Neural cell (in vitro differentiated cells): ENCODE measurements at regions not wholly inside any gene's neighbourhood (a gene's known extent, or its start where the extent isn't known, plus 50 kb on each side); places are given as distances from the start of the nearest gene placed in this dataset.

Experiments
- H2AFZ ChIP-seq: fragments of 200-600, 300-800 bp; sonication (generic), shearing (Covaris generic); 2 replicates; pipeline ENCODE4 v1.6.0; 2014; ENCODE audit warnings: low read depth, mild to moderate bottlenecking, antibody characterized with exemption, low read length, moderate library complexity
- H3F3A ChIP-seq: fragments of 200-600 bp; shearing (Covaris generic); 2 replicates; pipeline ENCODE4 v1.6.1; 2016; ENCODE audit warnings: mild to moderate bottlenecking, moderate library complexity, mixed read lengths, antibody characterized with exemption, low read length; ENCODE audit not compliant: insufficient read depth, poor library complexity, severe bottlenecking
- H3K27ac ChIP-seq: fragments of 200-600, 300-800 bp; sonication (generic), shearing (Covaris generic); 2 replicates; pipeline ENCODE4 v1.5.1; 2014; ENCODE audit warnings: mild to moderate bottlenecking, low read length, moderate library complexity
- H3K27me3 ChIP-seq: fragments of 300-800, 200-600 bp; sonication (generic), shearing (Covaris generic); 2 replicates; pipeline ENCODE4 v1.6.0; 2014; ENCODE audit warnings: mild to moderate bottlenecking, low read depth, low read length, moderate library complexity; ENCODE audit not compliant: insufficient read depth
- H3K36me3 ChIP-seq: fragments of 300-800, 200-600 bp; sonication (generic), shearing (Covaris generic); 2 replicates; pipeline ENCODE4 v1.5.1; 2014; ENCODE audit warnings: mild to moderate bottlenecking, antibody characterized with exemption, low read length, moderate library complexity; ENCODE audit not compliant: insufficient read depth
- H3K4me2 ChIP-seq: fragments of 300-800, 200-600 bp; sonication (generic), shearing (Covaris generic); 2 replicates; pipeline ENCODE4 v1.6.0; 2014; ENCODE audit warnings: mild to moderate bottlenecking, low read length
- H3K4me3 ChIP-seq: fragments of 300-800, 200-600 bp; sonication (generic), shearing (Covaris generic); 2 replicates; pipeline ENCODE4 v1.5.1; 2014; ENCODE audit warnings: mild to moderate bottlenecking, low read length, moderate library complexity
- H3K79me2 ChIP-seq: fragments of 200-600 bp; shearing (Covaris generic); replicated peaks from 2 replicates; pipeline ENCODE4 v1.6.0; 2014; ENCODE audit warnings: mild to moderate bottlenecking, low read length, moderate library complexity; ENCODE audit not compliant: insufficient read depth
- H3K9ac ChIP-seq: fragments of 300-800, 200-600 bp; sonication (generic), shearing (Covaris generic); 2 replicates; pipeline ENCODE4 v1.6.1; 2016; ENCODE audit warnings: mild to moderate bottlenecking, low read length, mixed read lengths
- H3K9me2 ChIP-seq: fragments of 200-600 bp; shearing (Covaris generic); 2 replicates; pipeline ENCODE4 v1.6.1; 2016; ENCODE audit warnings: mild to moderate bottlenecking, low read length, mixed read lengths; ENCODE audit not compliant: insufficient read depth
- H3K9me3 ChIP-seq: fragments of 200-600, 300-800 bp; sonication (generic), shearing (Covaris generic); 2 replicates; pipeline ENCODE4 v1.6.1; 2016; ENCODE audit warnings: mild to moderate bottlenecking, mixed run types, low read length, moderate library complexity, mixed read lengths
- H4K20me1 ChIP-seq: fragments of 200-600 bp; shearing (Covaris generic); 2 replicates; pipeline ENCODE4 v1.6.1; 2016; ENCODE audit warnings: mild to moderate bottlenecking, mixed run types; ENCODE audit not compliant: insufficient read depth
- CTCF ChIP-seq: fragments of 450-650 bp; IDR thresholded peaks from 2 replicates; pipeline ENCODE4 v1.5.1; 2014; ENCODE audit warnings: antibody characterized with exemption, mild to moderate bottlenecking, moderate library complexity; ENCODE audit not compliant: poor library complexity, severe bottlenecking
- EP300 ChIP-seq: fragments of 450-650 bp; conservative IDR thresholded peaks from 2 replicates; pipeline ENCODE4 v1.6.1; 2014; ENCODE audit warnings: antibody characterized with exemption, mild to moderate bottlenecking, moderate library complexity; ENCODE audit not compliant: poor library complexity, severe bottlenecking
- EZH2 ChIP-seq: fragments of 200-600, 300-800 bp; shearing (Covaris generic), sonication (generic); IDR thresholded peaks from 2 replicates; pipeline ENCODE4 v1.6.1; 2014; ENCODE audit warnings: antibody characterized with exemption, low read length, borderline replicate concordance, mild to moderate bottlenecking; ENCODE audit not compliant: insufficient read depth, poor library complexity, severe bottlenecking
- MXI1 ChIP-seq: fragments of 450-650 bp; conservative IDR thresholded peaks from 2 replicates; pipeline ENCODE4 v1.6.1; 2014; ENCODE audit warnings: antibody characterized with exemption, mild to moderate bottlenecking; ENCODE audit not compliant: poor library complexity, severe bottlenecking
- POLR2AphosphoS5 ChIP-seq: IDR thresholded peaks from 2 replicates; pipeline ENCODE4 v1.6.1; 2012
- RAD21 ChIP-seq: fragments of 450-650 bp; conservative IDR thresholded peaks from 2 replicates; pipeline ENCODE4 v1.6.1; 2014; ENCODE audit warnings: antibody characterized with exemption, mild to moderate bottlenecking, moderate library complexity
- REST ChIP-seq: IDR thresholded peaks from 2 replicates; pipeline ENCODE4 v1.6.1; 2012; ENCODE audit warnings: borderline replicate concordance
- SMC3 ChIP-seq: fragments of 450-650 bp; conservative IDR thresholded peaks from 2 replicates; pipeline ENCODE4 v1.6.1; 2014; ENCODE audit warnings: antibody characterized with exemption, mild to moderate bottlenecking, moderate library complexity; ENCODE audit not compliant: poor library complexity
- TAF1 ChIP-seq: IDR thresholded peaks from 2 replicates; pipeline ENCODE4 v1.6.1; 2012; ENCODE audit warnings: low read depth

GRCh38 chr3:27661797-27662196 lies 60.3 kb downstream of the EOMES start:
- Histone ChIP-seq H3K36me3 (no peaks in the 10 kb centered on the region), H3K9ac (no peak overlapping the region), H4K20me1 (no peaks in the 10 kb centered on the region), H3K9me2 (no peaks in the 10 kb centered on the region), H3F3A (no peaks in the 10 kb centered on the region), H3K4me2 (no peak overlapping the region), H3K4me3 (no peak overlapping the region), H2AFZ (no peak overlapping the region), H3K27ac (no peak overlapping the region), H3K79me2 (no peaks in the 10 kb centered on the region), H3K27me3 (no peaks in the 10 kb centered on the region), H3K9me3 (no peaks in the 10 kb centered on the region)
- TF ChIP-seq TAF1 (no peak), POLR2AphosphoS5 (no peak), MXI1 (no peak), CTCF (no peak), SMC3 (no peak), EP300 (no peak), REST (no peak), RAD21 (no peak), EZH2 (no peak)

GRCh38 chr3:27659279-27660021 lies 62.7 kb downstream of the EOMES start:
- no peaks in the 10 kb centered on the region for H3F3A ChIP-seq
- no peaks in the 10 kb centered on the region for H3K9me3 ChIP-seq
- no peaks in the 10 kb centered on the region for H3K9me2 ChIP-seq
- H3K27me3 ChIP-seq: no peaks in the 10 kb centered on the region
- no peak overlapping the region for H3K27ac ChIP-seq
- H4K20me1 ChIP-seq: no peaks in the 10 kb centered on the region
- H3K4me3 ChIP-seq: no peak overlapping the region
- no peaks in the 10 kb centered on the region for H3K36me3 ChIP-seq
- H2AFZ ChIP-seq: no peak overlapping the region
- H3K4me2 ChIP-seq: no peak overlapping the region
- TF ChIP-seq CTCF: no peak
- TF ChIP-seq RAD21: no peak
- TF ChIP-seq SMC3: no peak
- no peak for TF ChIP-seq REST
- no peak for TF ChIP-seq TAF1
- no peak for TF ChIP-seq POLR2AphosphoS5
- no peak for TF ChIP-seq EP300
- TF ChIP-seq MXI1: no peak
- no peak for TF ChIP-seq EZH2
- no peaks in the 10 kb centered on the region for H3K79me2 ChIP-seq
- H3K9ac ChIP-seq: no peak overlapping the region
